Activated naive CD4-positive, alpha-beta T cell treated with anti-CD3 and anti-CD28 coated beads for 36 hours (primary cell): ENCODE measurements at regions not wholly inside any gene's neighbourhood (a gene's known extent, or its start where the extent isn't known, plus 50 kb on each side); places are given as distances from the start of the nearest gene placed in this dataset.
"Not testable (repeated sequence)": the region's sequence is repeated elsewhere in the genome, so short reads cannot be mapped to it uniquely, and the experiment has no call there.

Experiments used
- CTCF ChIA-PET: fragments of 350-600 bp; sonication (Branson Sonifier 250); formaldehyde crosslinking; loops from one replicate; lab custom pipeline; 2021; ENCODE audit warnings: antibody characterized with exemption; lab: Charles Lee
- DNase-seq: peaks from one replicate; pipeline ENCODE4 v3.0.0-alpha.2; 2020
- H3K27ac Mint-ChIP-seq: one replicate; pipeline ENCODE4 v1.8.0; 2021; ENCODE audit warnings: mild to moderate bottlenecking, mixed read lengths
- H3K27me3 Mint-ChIP-seq: one replicate; pipeline ENCODE4 v1.8.0; 2021; ENCODE audit warnings: low read depth, mixed read lengths
- H3K36me3 Mint-ChIP-seq: one replicate; pipeline ENCODE4 v1.8.0; 2021; ENCODE audit warnings: low read depth, mixed read lengths
- H3K4me1 Mint-ChIP-seq: one replicate; pipeline ENCODE4 v1.8.0; 2021; ENCODE audit warnings: low read depth, mixed read lengths
- H3K4me3 Mint-ChIP-seq: one replicate; pipeline ENCODE4 v1.8.0; 2021; ENCODE audit warnings: mild to moderate bottlenecking, moderate library complexity, mixed read lengths
- H3K9me3 Mint-ChIP-seq: one replicate; pipeline ENCODE4 v1.8.0; 2021; ENCODE audit warnings: mixed read lengths
- intact Hi-C: fragments of 100-400 bp; cut with micrococcal nuclease; formaldehyde crosslinking; loops from one replicate; pipeline ENCODE4 v1.15.1; 2023

- Mint-ChIP-seq H3K27ac (no peak overlapping the region), H3K27me3 (no peaks in the 10 kb centered on the region), H3K4me3 (no peak overlapping the region), H3K4me1 (no peaks in the 10 kb centered on the region), H3K36me3 (no peaks in the 10 kb centered on the region), H3K9me3 (peaks cover 9% of the 10 kb centered on the region)
- no peak for DNase-seq
- intact Hi-C loops: no loop called here
- CTCF ChIA-PET: no interaction called here
Measured at GRCh38 chr6:74420221-74420620, 724.2 kb downstream of the CD109 start.

DNA sequence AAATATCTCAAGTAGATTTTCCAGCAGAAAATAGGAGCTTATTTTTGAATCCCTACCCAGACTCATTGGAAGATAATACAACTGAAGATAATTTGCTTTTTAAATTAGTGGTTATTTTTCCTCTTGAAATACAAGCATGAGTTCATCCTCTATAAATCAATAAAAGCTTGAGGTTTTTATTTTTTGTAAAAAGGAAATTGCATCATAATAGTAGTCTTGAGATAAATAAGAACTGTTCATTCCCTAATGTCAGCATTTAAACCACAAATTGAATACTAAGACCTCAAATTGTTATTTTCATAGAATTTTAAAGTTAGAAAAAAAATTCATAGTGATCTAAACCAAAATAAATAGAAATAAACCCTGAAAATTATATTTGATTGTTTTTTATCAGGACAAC, 719.1 kb downstream of the CD109 start:
- no peak for DNase-seq
- Mint-ChIP-seq H3K4me3 (no peak overlapping the region), H3K27ac (no peak overlapping the region), H3K27me3 (no peaks in the 10 kb centered on the region), H3K9me3 (peaks cover 6% of the 10 kb centered on the region), H3K4me1 (no peaks in the 10 kb centered on the region), H3K36me3 (no peaks in the 10 kb centered on the region)
- intact Hi-C loops: no loop called here
- CTCF ChIA-PET: interaction anchor here (0.6 to 0.7 kb wide), 2 partner anchors 125 to 237 kb away, joined by 3 read pairs; no protein-coding TSS in a partner anchor

GRCh38 chr6:74410630-74411029, 714.6 kb downstream of the CD109 start:
- no peak overlapping the region for H3K4me3 Mint-ChIP-seq
- no peaks in the 10 kb centered on the region for H3K27me3 Mint-ChIP-seq
- no peaks in the 10 kb centered on the region for H3K4me1 Mint-ChIP-seq
- H3K9me3 Mint-ChIP-seq: peaks cover 1% of the 10 kb centered on the region
- no peak for DNase-seq
- intact Hi-C loops: no loop called here
- CTCF ChIA-PET: no interaction called here
- no peak overlapping the region for H3K27ac Mint-ChIP-seq
- H3K36me3 Mint-ChIP-seq: no peaks in the 10 kb centered on the region

GRCh38 chr6:74409447-74409846, 713.4 kb downstream of the CD109 start:
- H3K9me3 Mint-ChIP-seq: peaks cover 1% of the 10 kb centered on the region
- H3K4me1 Mint-ChIP-seq: no peaks in the 10 kb centered on the region
- no peaks in the 10 kb centered on the region for H3K36me3 Mint-ChIP-seq
- no peak for DNase-seq
- H3K27me3 Mint-ChIP-seq: no peaks in the 10 kb centered on the region
- no peak overlapping the region for H3K27ac Mint-ChIP-seq
- intact Hi-C loops: loop anchor here (2.0 kb wide), 1 partner anchor 795 kb away; no protein-coding TSS in a partner anchor
- no peak overlapping the region for H3K4me3 Mint-ChIP-seq
- CTCF ChIA-PET: no interaction called here

- intact Hi-C loops: loop anchor here (2.0 kb wide), 1 partner anchor 796 kb away; no protein-coding TSS in a partner anchor
- no peaks in the 10 kb centered on the region for H3K36me3 Mint-ChIP-seq
Measured at GRCh38 chr6:74408844-74409243, 712.8 kb downstream of the CD109 start.

GRCh38 chr6:74404366-74404765, 708.4 kb downstream of the CD109 start:
- DNase-seq: no peak
- Mint-ChIP-seq H3K27me3 (no peaks in the 10 kb centered on the region), H3K9me3 (no peaks in the 10 kb centered on the region), H3K27ac (no peak overlapping the region), H3K4me3 (no peak overlapping the region), H3K36me3 (no peaks in the 10 kb centered on the region), H3K4me1 (no peaks in the 10 kb centered on the region)
- intact Hi-C loops: no loop called here
- CTCF ChIA-PET: no interaction called here

More at GRCh38 chr6:74408844-74409243, 712.8 kb downstream of the CD109 start:
- no peak overlapping the region for H3K27ac Mint-ChIP-seq
- no peak for DNase-seq
- H3K27me3 Mint-ChIP-seq: no peaks in the 10 kb centered on the region
- no peak overlapping the region for H3K4me3 Mint-ChIP-seq
- no peaks in the 10 kb centered on the region for H3K4me1 Mint-ChIP-seq
- peaks cover 1% of the 10 kb centered on the region for H3K9me3 Mint-ChIP-seq
- CTCF ChIA-PET: no interaction called here

GRCh38 chr6:74402781-74403180, 706.8 kb downstream of the CD109 start:
- DNase-seq: no peak
- Mint-ChIP-seq H3K4me3 (no peak overlapping the region), H3K4me1 (no peaks in the 10 kb centered on the region), H3K27ac (no peak overlapping the region), H3K9me3 (no peaks in the 10 kb centered on the region), H3K27me3 (no peaks in the 10 kb centered on the region), H3K36me3 (no peaks in the 10 kb centered on the region)
- intact Hi-C loops: no loop called here
- CTCF ChIA-PET: no interaction called here

DNA sequence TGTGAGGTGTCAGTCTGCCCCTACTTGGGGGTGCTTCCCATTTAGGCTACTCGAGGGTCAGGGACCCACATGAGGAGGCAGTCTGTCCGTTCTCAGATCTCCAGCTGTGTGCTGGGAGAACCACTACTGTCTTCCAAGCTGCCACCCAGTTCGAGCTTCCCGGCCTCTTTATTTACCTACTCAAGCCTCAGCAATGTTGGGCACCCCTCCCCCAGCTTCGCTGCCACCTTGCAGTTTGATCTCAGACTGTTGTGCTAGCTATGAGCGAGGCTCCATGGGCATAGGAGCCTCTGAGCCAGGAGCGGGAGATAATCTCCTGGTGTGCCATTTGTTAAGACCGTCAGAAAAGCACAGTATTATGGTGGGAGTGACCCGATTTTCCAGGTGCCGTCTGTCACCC, 682.4 kb downstream of the CD109 start:
- CTCF ChIA-PET, H3K36me3 Mint-ChIP-seq, H3K4me1 Mint-ChIP-seq, DNase-seq, H3K27ac Mint-ChIP-seq, H3K9me3 Mint-ChIP-seq, intact Hi-C loops, H3K27me3 Mint-ChIP-seq, H3K4me3 Mint-ChIP-seq: not testable (repeated sequence)

- CTCF ChIA-PET: no interaction called here
- Mint-ChIP-seq H3K36me3 (no peaks in the 10 kb centered on the region), H3K9me3 (peaks cover 1% of the 10 kb centered on the region), H3K4me1 (no peaks in the 10 kb centered on the region), H3K27me3 (no peaks in the 10 kb centered on the region), H3K27ac (no peak overlapping the region), H3K4me3 (no peak overlapping the region)
- no peak for DNase-seq
- intact Hi-C loops: no loop called here
Measured at GRCh38 chr6:74369556-74369993, 673.6 kb downstream of the CD109 start.

DNA sequence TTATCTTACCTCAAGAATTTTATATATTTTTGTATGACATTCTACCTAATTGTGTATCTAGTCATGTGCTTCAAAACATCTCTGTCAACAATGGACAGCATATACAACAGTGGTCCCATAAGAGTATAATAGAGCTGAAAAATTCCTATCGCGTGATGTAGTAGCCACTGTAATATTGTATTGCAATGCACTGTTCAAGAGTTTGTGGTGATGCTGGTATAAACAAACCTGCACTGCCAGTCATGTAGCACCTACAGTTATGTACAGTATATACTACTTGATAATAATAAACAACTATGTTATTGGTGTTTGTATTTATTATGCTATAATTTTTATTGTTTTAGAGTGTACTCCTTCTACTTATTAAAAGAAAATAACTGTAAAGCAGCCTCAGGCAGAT, 672.7 kb downstream of the CD109 start:
- Mint-ChIP-seq H3K36me3 (no peaks in the 10 kb centered on the region), H3K4me3 (no peak overlapping the region)

GRCh38 chr6:74366634-74367033, 670.6 kb downstream of the CD109 start:
- no peak for DNase-seq
- Mint-ChIP-seq H3K27me3 (no peaks in the 10 kb centered on the region), H3K27ac (no peak overlapping the region), H3K4me1 (no peaks in the 10 kb centered on the region), H3K9me3 (peaks cover 1% of the 10 kb centered on the region), H3K4me3 (no peak overlapping the region), H3K36me3 (no peaks in the 10 kb centered on the region)
- intact Hi-C loops: no loop called here
- CTCF ChIA-PET: no interaction called here

More for the DNA sequence above, 672.7 kb downstream of the CD109 start:
- intact Hi-C loops: no loop called here
- CTCF ChIA-PET: interaction anchor here (0.6 kb wide), 1 partner anchor 839 kb away, joined by 3 read pairs; no protein-coding TSS in a partner anchor
- Mint-ChIP-seq H3K4me1 (no peaks in the 10 kb centered on the region), H3K27ac (no peak overlapping the region), H3K9me3 (peaks cover 1% of the 10 kb centered on the region), H3K27me3 (no peaks in the 10 kb centered on the region)
- no peak for DNase-seq

- no peak overlapping the region for H3K27ac Mint-ChIP-seq
Measured at GRCh38 chr6:74362391-74362790, 666.4 kb downstream of the CD109 start.

DNA sequence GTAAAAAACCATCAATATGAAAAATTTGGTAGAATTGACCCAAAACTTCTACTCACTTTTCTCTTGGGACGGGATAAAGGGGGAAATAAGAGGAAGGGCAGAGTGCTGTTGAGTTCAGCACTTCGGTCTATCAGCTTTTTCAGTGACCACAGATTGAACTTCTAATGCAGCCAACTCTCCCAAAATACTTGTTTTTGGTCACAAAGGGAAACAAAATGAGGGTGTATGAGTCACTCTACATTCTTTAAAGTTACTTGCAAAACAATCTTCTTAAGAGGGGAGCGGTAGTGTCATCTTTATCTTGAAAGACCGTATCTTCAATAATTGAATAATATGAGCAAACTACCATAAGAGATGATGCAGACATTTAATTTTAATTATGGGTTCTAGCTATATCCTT, 661.3 kb downstream of the CD109 start:
- H3K27me3 Mint-ChIP-seq: no peaks in the 10 kb centered on the region
- H3K27ac Mint-ChIP-seq: no peak overlapping the region
- H3K4me1 Mint-ChIP-seq: no peaks in the 10 kb centered on the region
- DNase-seq: no peak
- no peak overlapping the region for H3K4me3 Mint-ChIP-seq
- no peaks in the 10 kb centered on the region for H3K9me3 Mint-ChIP-seq
- H3K36me3 Mint-ChIP-seq: no peaks in the 10 kb centered on the region
- CTCF ChIA-PET: no interaction called here
- intact Hi-C loops: no loop called here

More at GRCh38 chr6:74362391-74362790, 666.4 kb downstream of the CD109 start:
- intact Hi-C loops: no loop called here
- H3K4me1 Mint-ChIP-seq: no peaks in the 10 kb centered on the region
- H3K4me3 Mint-ChIP-seq: no peak overlapping the region
- H3K9me3 Mint-ChIP-seq: no peaks in the 10 kb centered on the region
- no peaks in the 10 kb centered on the region for H3K27me3 Mint-ChIP-seq
- CTCF ChIA-PET: no interaction called here
- no peak for DNase-seq
- H3K36me3 Mint-ChIP-seq: no peaks in the 10 kb centered on the region
